OCI-LY7 (cell line): ENCODE measurements at regions not wholly inside any gene's neighbourhood (a gene's known extent, or its start where the extent isn't known, plus 50 kb on each side); places are given as distances from the start of the nearest gene placed in this dataset.
"Not testable (repeated sequence)": the region's sequence is repeated elsewhere in the genome, so short reads cannot be mapped to it uniquely, and the experiment has no call there.

ENCODE experiments used
- BruUV-seq: library from RNA; stranded (reverse); fragments of 400-500 nt; replicated peaks from 2 replicates; lab custom pipeline; 2021; lab: Mats Ljungman, UMichigan
- CTCF ChIA-PET: fragments of 300-600 bp; sonication (Branson Sonifier 250); formaldehyde crosslinking; loops from one replicate; lab custom pipeline; 2022; ENCODE audit warnings: antibody characterized with exemption; ENCODE audit not compliant: unreplicated experiment; lab: Charles Lee
- POLR2A ChIA-PET: fragments of 300-600 bp; sonication (Branson Sonifier 250); formaldehyde crosslinking; loops from one replicate; lab custom pipeline; 2022; ENCODE audit warnings: antibody characterized with exemption; lab: Charles Lee
- DNase-seq: peaks from one replicate; pipeline ENCODE4 v3.0.0-alpha.2; 2015; ENCODE audit warnings: low spot score
- H2AFZ ChIP-seq: fragments of 200-600 bp; sonication (generic), shearing (Covaris generic); 2 replicates; pipeline ENCODE4 v1.6.1; 2014; ENCODE audit warnings: mild to moderate bottlenecking, antibody characterized with exemption, low read length, moderate library complexity
- H3K27ac ChIP-seq: fragments of 200-600 bp; sonication (generic); 2 replicates; pipeline ENCODE4 v1.5.1; 2014; ENCODE audit warnings: mixed run types, low read depth, mild to moderate bottlenecking, moderate library complexity, low read length, inconsistent platforms; ENCODE audit not compliant: poor library complexity, severe bottlenecking
- H3K36me3 ChIP-seq: fragments of 200-600 bp; sonication (generic); 2 replicates; pipeline ENCODE4 v1.6.1; 2014; ENCODE audit warnings: mild to moderate bottlenecking, antibody characterized with exemption, low read length, moderate library complexity, mixed read lengths; ENCODE audit not compliant: insufficient read depth
- H3K4me1 ChIP-seq: fragments of 200-600 bp; sonication (generic); 2 replicates; pipeline ENCODE4 v1.5.1; 2014; ENCODE audit warnings: mild to moderate bottlenecking, low read length; ENCODE audit not compliant: insufficient read depth, poor library complexity, severe bottlenecking
- H3K4me2 ChIP-seq: fragments of 200-600 bp; sonication (generic); 2 replicates; pipeline ENCODE4 v1.6.1; 2014; ENCODE audit warnings: mild to moderate bottlenecking, low read length
- H3K4me3 ChIP-seq: fragments of 200-600 bp; sonication (generic); 2 replicates; pipeline ENCODE4 v1.5.1; 2014; ENCODE audit warnings: mild to moderate bottlenecking, low read depth, low read length; ENCODE audit not compliant: poor library complexity, severe bottlenecking
- H3K79me2 ChIP-seq: fragments of 200-600 bp; sonication (generic); 2 replicates; pipeline ENCODE4 v1.6.1; 2016; ENCODE audit warnings: low read depth, mild to moderate bottlenecking, low read length, moderate library complexity, mixed read lengths; ENCODE audit not compliant: insufficient read depth
- H3K9me2 ChIP-seq: fragments of 200-600 bp; sonication (generic); 2 replicates; pipeline ENCODE4 v1.6.1; 2016; ENCODE audit warnings: mild to moderate bottlenecking, low read length, mixed read lengths; ENCODE audit not compliant: insufficient read depth
- H3K9me3 ChIP-seq: fragments of 200-600 bp; sonication (generic); 2 replicates; pipeline ENCODE4 v1.6.1; 2014; ENCODE audit warnings: mild to moderate bottlenecking, mixed run types, low read length, mixed read lengths
- H4K20me1 ChIP-seq: fragments of 200-600 bp; sonication (generic); 2 replicates; pipeline ENCODE4 v1.6.1; 2014; ENCODE audit warnings: mild to moderate bottlenecking, antibody characterized with exemption, low read length, moderate library complexity, mixed read lengths; ENCODE audit not compliant: insufficient read depth
- EZH2phosphoT487 ChIP-seq: fragments of 200-600 bp; sonication (generic); IDR thresholded peaks from 2 replicates; pipeline ENCODE4 v1.6.1; 2018; ENCODE audit warnings: low read depth, borderline replicate concordance, mild to moderate bottlenecking, mixed run types, antibody characterized with exemption, low read length, moderate library complexity, mixed read lengths
- intact Hi-C: fragments of 100-400 bp; cut with micrococcal nuclease; formaldehyde crosslinking; loops from one replicate; pipeline ENCODE4 v1.10.0; 2022; ENCODE audit not compliant: unreplicated experiment
- TF ChIP-seq, protein P1 (sequence below): fragments of 200-600 bp; sonication (generic); conservative IDR thresholded peaks from 2 replicates; pipeline ENCODE4 v1.5.1; 2014; ENCODE audit warnings: mild to moderate bottlenecking, antibody characterized with exemption, low read length, moderate library complexity, mixed read lengths

DNA sequence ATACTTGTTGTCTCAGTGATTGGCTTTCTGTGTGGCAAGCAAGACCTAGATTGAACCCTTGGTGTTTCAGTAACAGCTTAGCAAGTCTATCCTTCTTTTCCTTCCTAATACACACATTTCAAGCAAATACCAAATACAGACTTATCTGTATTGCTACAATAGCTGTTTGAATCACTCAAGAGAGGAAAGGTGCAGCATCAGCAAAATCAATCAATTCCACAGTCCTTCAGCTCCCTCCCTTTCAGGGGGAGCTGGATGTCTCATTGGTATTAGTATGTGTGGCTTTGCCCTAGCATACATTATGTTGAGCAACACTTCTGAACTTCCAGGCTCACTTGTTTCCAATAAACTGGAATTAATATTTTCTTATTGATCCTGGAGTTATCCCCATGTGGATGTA is 323.1 kb downstream of the TMX3 start:
- ChIA-PET POLR2A (interaction anchor here (0.7 kb wide), 2 partner anchors 10 to 1734 kb away, joined by 3 read pairs; no protein-coding TSS in a partner anchor), CTCF (no interaction called here)
- Histone ChIP-seq H3K9me3 (no peaks in the 10 kb centered on the region), H3K4me3 (no peak overlapping the region), H3K4me1 (no peaks in the 10 kb centered on the region), H3K36me3 (no peaks in the 10 kb centered on the region), H4K20me1 (no peaks in the 10 kb centered on the region), H3K79me2 (no peaks in the 10 kb centered on the region), H3K4me2 (no peak overlapping the region), H3K9me2 (no peaks in the 10 kb centered on the region), H3K27ac (no peak overlapping the region), H2AFZ (no peak overlapping the region)
- DNase-seq, result no peak
- no peak for TF ChIP-seq EZH2phosphoT487
- TF ChIP-seq, protein P1, sequence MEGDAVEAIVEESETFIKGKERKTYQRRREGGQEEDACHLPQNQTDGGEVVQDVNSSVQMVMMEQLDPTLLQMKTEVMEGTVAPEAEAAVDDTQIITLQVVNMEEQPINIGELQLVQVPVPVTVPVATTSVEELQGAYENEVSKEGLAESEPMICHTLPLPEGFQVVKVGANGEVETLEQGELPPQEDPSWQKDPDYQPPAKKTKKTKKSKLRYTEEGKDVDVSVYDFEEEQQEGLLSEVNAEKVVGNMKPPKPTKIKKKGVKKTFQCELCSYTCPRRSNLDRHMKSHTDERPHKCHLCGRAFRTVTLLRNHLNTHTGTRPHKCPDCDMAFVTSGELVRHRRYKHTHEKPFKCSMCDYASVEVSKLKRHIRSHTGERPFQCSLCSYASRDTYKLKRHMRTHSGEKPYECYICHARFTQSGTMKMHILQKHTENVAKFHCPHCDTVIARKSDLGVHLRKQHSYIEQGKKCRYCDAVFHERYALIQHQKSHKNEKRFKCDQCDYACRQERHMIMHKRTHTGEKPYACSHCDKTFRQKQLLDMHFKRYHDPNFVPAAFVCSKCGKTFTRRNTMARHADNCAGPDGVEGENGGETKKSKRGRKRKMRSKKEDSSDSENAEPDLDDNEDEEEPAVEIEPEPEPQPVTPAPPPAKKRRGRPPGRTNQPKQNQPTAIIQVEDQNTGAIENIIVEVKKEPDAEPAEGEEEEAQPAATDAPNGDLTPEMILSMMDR, result no peak
- no TSS peak for BruUV-seq
- intact Hi-C loops, result no loop called here

DNA sequence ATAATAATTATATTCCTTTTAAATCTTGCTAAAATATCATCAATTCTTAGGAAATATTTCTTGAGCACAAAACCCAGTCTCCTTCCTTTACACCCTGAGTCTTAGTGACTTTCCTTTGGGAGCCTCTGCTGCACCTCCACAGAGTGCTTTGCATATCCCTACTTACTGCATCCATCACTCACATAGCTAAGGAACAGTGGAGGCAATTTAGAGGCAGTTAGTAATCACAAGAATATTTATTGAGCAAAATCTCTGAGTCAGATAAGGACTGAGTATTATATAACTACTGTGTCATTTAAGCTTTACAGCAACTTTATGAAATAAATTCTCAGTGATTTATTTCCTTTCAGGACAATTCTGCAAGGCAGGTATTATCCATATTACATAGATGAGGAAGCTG is 327.7 kb downstream of the TMX3 start:
- H3K4me1 ChIP-seq, result no peaks in the 10 kb centered on the region
- BruUV-seq, result no TSS peak
- no peaks in the 10 kb centered on the region for H3K9me2 ChIP-seq
- TF ChIP-seq EZH2phosphoT487, result no peak
- TF ChIP-seq, protein P1, result no peak
- no peak overlapping the region for H2AFZ ChIP-seq
- H3K4me3 ChIP-seq, result no peak overlapping the region
- no peaks in the 10 kb centered on the region for H3K36me3 ChIP-seq
- intact Hi-C loops, result no loop called here
- H3K79me2 ChIP-seq, result no peaks in the 10 kb centered on the region
- no peaks in the 10 kb centered on the region for H4K20me1 ChIP-seq
- POLR2A ChIA-PET, result no interaction called here
- H3K4me2 ChIP-seq, result no peak overlapping the region
- CTCF ChIA-PET, result no interaction called here
- no peak for DNase-seq
- H3K9me3 ChIP-seq, result no peaks in the 10 kb centered on the region
- H3K27ac ChIP-seq, result no peak overlapping the region

DNA sequence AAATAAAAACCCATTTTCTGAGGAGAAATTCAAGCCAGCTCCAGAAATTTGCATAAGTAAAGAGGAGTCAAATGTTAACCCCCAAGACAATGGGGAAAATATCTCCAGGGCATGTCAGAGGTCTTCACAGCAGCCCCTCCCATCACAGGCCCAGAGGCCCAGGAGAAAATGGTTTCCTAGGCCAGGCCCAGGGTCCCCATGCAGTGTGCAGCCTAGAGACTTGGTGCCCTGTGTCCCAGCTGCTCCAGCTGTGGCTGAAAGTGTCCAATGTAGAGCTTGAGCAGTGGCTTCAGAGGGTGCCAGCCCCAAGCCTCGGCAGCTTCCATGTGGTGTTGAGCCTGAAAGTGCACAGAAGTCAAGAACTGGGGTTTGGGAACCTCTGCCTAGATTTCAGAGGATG is 330.9 kb downstream of the TMX3 start:
- H3K36me3 ChIP-seq, H3K79me2 ChIP-seq, intact Hi-C loops, DNase-seq, H3K4me1 ChIP-seq, CTCF ChIA-PET, H3K4me2 ChIP-seq, H3K27ac ChIP-seq, H4K20me1 ChIP-seq, H3K9me2 ChIP-seq, H3K9me3 ChIP-seq, POLR2A ChIA-PET, BruUV-seq, H3K4me3 ChIP-seq, H2AFZ ChIP-seq: not testable (repeated sequence)
